Mammary epithelial cell (primary cell): ENCODE measurements at regions not wholly inside any gene's neighbourhood (a gene's known extent, or its start where the extent isn't known, plus 50 kb on each side); places are given as distances from the start of the nearest gene placed in this dataset.

Source experiments
- CTCF ChIP-seq, 2 donors: IDR thresholded peaks in 1 of 2; conservative IDR thresholded peaks in 1 of 2; 2 replicates each; pipeline ENCODE4 v1.5.1; 2011 to 2012; ENCODE audit warnings: inconsistent platforms in 2 of 2, low read length in 2 of 2, mild to moderate bottlenecking in 2 of 2, control low read depth in 1 of 2, low read depth in 1 of 2; ENCODE audit not compliant: insufficient read depth in 1 of 2; ENCODE audit errors: extremely low read depth in 1 of 2
- EZH2 ChIP-seq: IDR thresholded peaks from 2 replicates; pipeline ENCODE4 v1.6.1; 2012; ENCODE audit warnings: low read length, inconsistent platforms, borderline replicate concordance

DNA sequence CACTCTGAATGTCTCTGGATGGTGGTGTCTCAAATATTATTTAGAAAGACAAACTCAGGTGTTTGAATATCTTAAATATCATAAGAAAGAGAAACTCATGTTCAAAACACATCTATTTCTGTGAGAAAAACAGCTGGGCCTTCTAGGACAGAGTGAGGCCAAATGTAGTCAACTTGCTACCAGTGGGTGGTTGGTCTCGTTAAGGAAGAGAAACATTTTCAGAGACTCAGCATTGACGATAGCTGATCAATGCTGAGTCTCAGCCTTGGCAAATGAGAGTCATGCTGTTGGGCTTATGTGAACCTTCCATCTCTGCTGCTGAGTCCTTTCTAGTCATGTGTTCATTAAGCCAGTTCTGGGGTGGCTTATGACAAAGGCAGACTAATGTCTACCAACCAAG lies 418.0 kb downstream of the CETN3 start:
- no peak for TF ChIP-seq CTCF (conservative IDR thresholded peaks at IDR 0.05 in 1 of 2, IDR thresholded peaks at IDR 0.05 in 1 of 2; ENCODE audit: extremely low read depth in 1 of 2, insufficient read depth in 1 of 2, low read depth in 1 of 2, low read length in 2 of 2)
- TF ChIP-seq EZH2: no peak
